AG04450 (cell line): ENCODE measurements at regions not wholly inside any gene's neighbourhood (a gene's known extent, or its start where the extent isn't known, plus 50 kb on each side); places are given as distances from the start of the nearest gene placed in this dataset.

Experiments
- CTCF ChIA-PET: fragments of 300-600, 350-600 bp; formaldehyde crosslinking; extraction: SDS; loops from one replicate; lab custom pipeline; 2022; ENCODE audit warnings: antibody characterized with exemption, inconsistent platforms; lab: Charles Lee
- POLR2A ChIA-PET: fragments of 350-600 bp; formaldehyde crosslinking; extraction: SDS; loops from one replicate; lab custom pipeline; 2021; ENCODE audit warnings: antibody characterized with exemption, inconsistent platforms; lab: Yijun Ruan, JAX
- DNase-seq: peaks from one replicate; pipeline ENCODE4 v3.0.0-alpha.2; 2011; ENCODE audit warnings: low read depth, low spot score
- H3K27ac ChIP-seq: one replicate; pipeline ENCODE4 v1.5.1; 2012; ENCODE audit warnings: low read depth, low read length, control low read depth
- H3K27me3 ChIP-seq: one replicate; pipeline ENCODE4 v1.6.0; 2012; ENCODE audit warnings: low read length; ENCODE audit not compliant: control insufficient read depth, insufficient read depth
- H3K4me3 ChIP-seq: 2 replicates; pipeline ENCODE4 v1.5.1; 2011; ENCODE audit warnings: mild to moderate bottlenecking, low read depth, low read length, control low read depth
- H3K9me3 ChIP-seq: 2 replicates; pipeline ENCODE4 v1.5.1; 2012; ENCODE audit warnings: low read length; ENCODE audit not compliant: control insufficient read depth, insufficient read depth
- TF ChIP-seq, protein P1 (sequence below): IDR thresholded peaks from 2 replicates; pipeline ENCODE4 v1.5.1; 2011; ENCODE audit warnings: low read depth, low read length, control low read depth, inconsistent platforms

DNA sequence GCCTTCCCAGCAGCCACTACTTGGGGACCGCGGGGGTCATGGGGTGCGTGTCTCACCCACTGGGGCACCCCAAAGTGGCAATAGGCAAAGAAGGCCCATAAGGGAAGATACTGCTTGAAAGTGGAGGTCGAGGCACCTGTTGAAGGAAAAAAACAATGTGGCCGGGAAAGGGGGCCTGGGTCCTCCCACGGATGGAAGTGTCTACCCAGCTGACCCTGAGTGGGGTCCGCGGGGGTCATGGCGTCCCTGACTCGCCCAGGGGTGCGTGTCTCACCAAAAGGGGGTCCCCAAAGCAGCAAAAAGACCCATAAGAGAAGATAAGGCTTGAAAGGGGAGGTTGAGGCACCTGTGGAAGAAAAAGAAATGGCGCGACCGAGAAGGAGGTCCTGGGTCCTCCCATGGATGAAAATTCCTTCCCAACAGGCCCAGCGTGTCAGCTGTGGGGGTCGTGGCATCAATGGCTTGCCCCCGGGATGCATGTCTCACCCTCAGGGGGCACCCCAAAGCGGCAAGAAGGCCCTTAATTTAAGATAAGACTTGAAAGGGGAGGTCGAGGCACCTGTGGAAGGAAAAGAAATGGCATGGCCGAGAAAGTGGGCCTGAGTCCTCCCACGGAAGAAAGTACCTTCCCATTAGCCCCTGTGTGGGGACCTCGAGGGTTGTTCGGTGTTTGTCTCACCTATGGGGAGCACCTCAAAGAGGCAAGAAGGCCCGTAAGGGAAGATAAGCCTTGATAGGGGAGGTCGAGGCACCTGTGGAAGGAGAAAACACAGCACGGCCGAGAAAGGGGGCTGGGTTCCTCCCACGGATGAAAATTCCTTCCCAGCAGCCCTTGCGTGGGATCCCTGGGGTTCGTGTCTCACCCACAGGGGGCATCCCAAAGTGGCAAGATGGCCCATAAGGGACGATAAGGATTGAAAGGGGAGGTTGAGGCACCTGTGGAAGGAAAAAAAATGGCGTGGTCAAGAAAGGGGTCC lies 266.0 kb downstream of the ALG10 start:
- Histone ChIP-seq H3K27ac (no peak overlapping the region), H3K27me3 (no peaks in the 10 kb centered on the region), H3K9me3 (peaks cover 74% of the 10 kb centered on the region), H3K4me3 (no peak overlapping the region)
- ChIA-PET POLR2A (no interaction called here), CTCF (no interaction called here)
- TF ChIP-seq, protein P1, sequence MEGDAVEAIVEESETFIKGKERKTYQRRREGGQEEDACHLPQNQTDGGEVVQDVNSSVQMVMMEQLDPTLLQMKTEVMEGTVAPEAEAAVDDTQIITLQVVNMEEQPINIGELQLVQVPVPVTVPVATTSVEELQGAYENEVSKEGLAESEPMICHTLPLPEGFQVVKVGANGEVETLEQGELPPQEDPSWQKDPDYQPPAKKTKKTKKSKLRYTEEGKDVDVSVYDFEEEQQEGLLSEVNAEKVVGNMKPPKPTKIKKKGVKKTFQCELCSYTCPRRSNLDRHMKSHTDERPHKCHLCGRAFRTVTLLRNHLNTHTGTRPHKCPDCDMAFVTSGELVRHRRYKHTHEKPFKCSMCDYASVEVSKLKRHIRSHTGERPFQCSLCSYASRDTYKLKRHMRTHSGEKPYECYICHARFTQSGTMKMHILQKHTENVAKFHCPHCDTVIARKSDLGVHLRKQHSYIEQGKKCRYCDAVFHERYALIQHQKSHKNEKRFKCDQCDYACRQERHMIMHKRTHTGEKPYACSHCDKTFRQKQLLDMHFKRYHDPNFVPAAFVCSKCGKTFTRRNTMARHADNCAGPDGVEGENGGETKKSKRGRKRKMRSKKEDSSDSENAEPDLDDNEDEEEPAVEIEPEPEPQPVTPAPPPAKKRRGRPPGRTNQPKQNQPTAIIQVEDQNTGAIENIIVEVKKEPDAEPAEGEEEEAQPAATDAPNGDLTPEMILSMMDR, result no peak
- DNase-seq, result no peak

DNA sequence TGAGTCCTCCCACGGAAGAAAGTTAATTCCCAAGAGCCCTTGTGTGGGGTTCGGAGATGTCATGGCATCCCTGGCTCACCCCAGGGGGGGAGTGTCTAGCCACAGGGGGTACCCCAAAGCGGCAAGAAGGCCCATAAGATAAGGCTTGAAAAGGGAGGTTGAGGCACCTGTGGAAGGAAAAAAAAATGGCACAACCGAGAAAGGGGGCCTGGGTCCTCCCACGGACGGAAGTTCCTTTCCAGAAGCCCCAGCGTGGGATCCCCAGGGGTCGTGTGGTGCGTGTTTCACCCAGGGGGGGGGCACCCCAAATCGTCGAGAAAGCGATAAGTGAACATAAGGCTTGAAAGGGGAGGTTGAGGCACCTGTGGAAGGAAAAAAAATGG lies 266.7 kb downstream of the ALG10 start:
- Histone ChIP-seq H3K9me3 (peaks cover 81% of the 10 kb centered on the region), H3K4me3 (no peak overlapping the region), H3K27me3 (no peaks in the 10 kb centered on the region), H3K27ac (no peak overlapping the region)
- no peak for DNase-seq
- POLR2A ChIA-PET, result no interaction called here
- CTCF ChIA-PET, result no interaction called here
- TF ChIP-seq, protein P1, result no peak

DNA sequence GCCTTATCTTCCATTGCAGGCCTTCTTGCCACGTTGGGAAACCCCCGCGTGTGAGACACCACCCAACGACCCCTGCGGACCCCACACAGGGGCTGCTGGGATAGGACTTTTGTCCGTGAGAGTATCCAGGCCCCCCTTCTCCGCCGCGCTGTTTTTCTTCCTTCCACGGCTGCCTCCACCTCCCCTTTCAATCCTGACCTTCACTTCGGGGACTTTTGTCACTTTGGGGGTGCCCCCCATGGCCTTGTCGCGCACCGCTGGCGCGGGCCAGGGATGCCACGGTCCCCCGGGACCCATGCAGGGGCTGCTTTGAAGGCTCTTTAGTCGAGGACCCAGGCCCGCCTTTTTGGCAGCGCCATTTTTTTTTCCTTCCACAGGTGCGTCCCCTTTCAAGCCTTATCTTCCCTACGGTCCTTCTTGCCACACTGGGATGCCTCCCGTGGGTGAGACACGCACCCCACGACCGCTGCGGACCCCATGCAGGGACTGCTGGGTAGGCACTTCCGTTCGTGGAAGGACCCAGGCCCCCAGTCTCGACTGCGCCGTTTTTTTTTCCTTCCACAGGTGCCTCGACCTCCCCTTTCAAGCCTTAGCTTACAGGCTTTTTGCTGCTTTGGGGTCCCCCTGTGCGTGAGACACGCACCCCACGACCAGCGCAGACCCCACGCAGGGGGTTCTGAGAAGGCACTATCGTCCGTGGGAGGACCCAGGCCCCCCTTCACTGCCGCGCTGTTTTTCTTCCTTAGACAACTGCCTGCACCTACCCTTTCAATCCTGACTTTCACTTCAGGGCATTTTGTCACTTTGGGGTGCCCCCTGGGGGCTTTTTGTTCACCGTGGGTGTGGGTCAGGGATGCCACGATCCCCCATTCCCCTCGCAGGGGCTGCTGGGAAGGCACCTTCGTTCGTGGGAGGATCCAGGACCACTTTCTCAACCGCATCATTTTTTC lies 267.4 kb downstream of the ALG10 start:
- TF ChIP-seq, protein P1, result no peak
- no peak overlapping the region for H3K4me3 ChIP-seq
- no peaks in the 10 kb centered on the region for H3K27me3 ChIP-seq
- POLR2A ChIA-PET, result no interaction called here
- peaks cover 88% of the 10 kb centered on the region for H3K9me3 ChIP-seq
- CTCF ChIA-PET, result no interaction called here
- DNase-seq, result no peak
- no peak overlapping the region for H3K27ac ChIP-seq

DNA sequence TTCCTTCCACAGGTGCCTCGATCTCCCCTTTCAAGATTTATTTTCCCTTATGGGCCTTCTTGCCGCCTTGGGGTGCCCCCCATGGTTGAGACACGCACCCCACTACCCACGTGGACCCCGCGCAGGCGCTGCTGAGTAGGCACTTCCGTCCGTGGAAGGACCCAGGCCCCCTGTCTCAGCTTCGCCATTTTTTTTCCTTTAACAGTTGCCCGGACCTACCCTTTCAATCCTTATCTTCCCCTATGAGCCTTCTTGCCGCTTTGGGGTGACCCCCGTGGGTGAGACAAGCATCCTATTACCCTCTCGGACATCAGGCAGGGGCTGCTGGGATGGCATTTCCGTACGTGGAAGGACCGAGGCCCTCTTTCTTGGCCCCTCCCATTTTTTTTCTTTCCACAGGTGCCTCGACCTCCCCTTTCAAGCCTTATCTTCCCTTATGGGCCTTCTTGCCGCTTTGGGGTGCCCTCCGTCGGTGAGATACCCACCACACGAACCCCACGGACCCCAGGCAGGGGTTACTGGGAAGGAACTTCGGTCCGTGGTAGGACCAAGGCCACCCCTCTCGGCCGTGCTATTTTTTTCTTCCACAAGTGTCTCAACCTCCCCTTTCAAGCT lies 268.2 kb downstream of the ALG10 start:
- no peak for DNase-seq
- no peak overlapping the region for H3K27ac ChIP-seq
- no peaks in the 10 kb centered on the region for H3K27me3 ChIP-seq
- H3K9me3 ChIP-seq, result peaks cover 96% of the 10 kb centered on the region
- ChIA-PET POLR2A (no interaction called here), CTCF (no interaction called here)
- H3K4me3 ChIP-seq, result no peak overlapping the region
- TF ChIP-seq, protein P1, result no peak
